ENCODE measurements at regions not wholly inside any gene's neighbourhood (a gene's known extent, or its start where the extent isn't known, plus 50 kb on each side); places are given as distances from the start of the nearest gene placed in this dataset.

GRCh38 chr3:161598639-161599038 is 102.0 kb downstream of the OTOL1 start:
- no peak overlapping the region for H3K4me3 ChIP-seq (ENCODE audit: low read depth, low read length)
- DNase-seq (ENCODE audit: low read depth), result no peak
- TF ChIP-seq CTCF (IDR thresholded peaks at IDR 0.05; ENCODE audit: insufficient read depth, low read depth, low read length), result no peak

- no peak for DNase-seq (ENCODE audit: low read depth)
- TF ChIP-seq CTCF (IDR thresholded peaks at IDR 0.05; ENCODE audit: insufficient read depth, low read depth, low read length), result no peak
- no peak overlapping the region for H3K4me3 ChIP-seq (ENCODE audit: low read depth, low read length)
Measured at GRCh38 chr3:161599697-161600096, 103.1 kb downstream of the OTOL1 start.

GRCh38 chr3:161600173-161600572 is 103.6 kb downstream of the OTOL1 start:
- no peak for DNase-seq (ENCODE audit: low read depth)
- no peak for TF ChIP-seq CTCF (IDR thresholded peaks at IDR 0.05; ENCODE audit: insufficient read depth, low read depth, low read length)
- H3K4me3 ChIP-seq (ENCODE audit: low read depth, low read length), result no peak overlapping the region

GRCh38 chr3:161602475-161602874 is 105.9 kb downstream of the OTOL1 start:
- TF ChIP-seq CTCF (IDR thresholded peaks at IDR 0.05; ENCODE audit: insufficient read depth, low read depth, low read length), result no peak
- DNase-seq (ENCODE audit: low read depth), result peak; percentile 22
- H3K4me3 ChIP-seq (ENCODE audit: low read depth, low read length), result no peak overlapping the region

- no peak for TF ChIP-seq CTCF (IDR thresholded peaks at IDR 0.05; ENCODE audit: insufficient read depth, low read depth, low read length)
- no peak for DNase-seq (ENCODE audit: low read depth)
- H3K4me3 ChIP-seq (ENCODE audit: low read depth, low read length), result no peak overlapping the region
Measured at GRCh38 chr3:161602918-161603317, 106.3 kb downstream of the OTOL1 start.

- no peak overlapping the region for H3K4me3 ChIP-seq (ENCODE audit: low read depth, low read length)
- peak; percentile 1 for DNase-seq (ENCODE audit: low read depth)
- no peak for TF ChIP-seq CTCF (IDR thresholded peaks at IDR 0.05; ENCODE audit: insufficient read depth, low read depth, low read length)
Measured at GRCh38 chr3:161607056-161607455, 110.4 kb downstream of the OTOL1 start.

- DNase-seq (ENCODE audit: low read depth), result no peak
- no peak for TF ChIP-seq CTCF (IDR thresholded peaks at IDR 0.05; ENCODE audit: insufficient read depth, low read depth, low read length)
- H3K4me3 ChIP-seq (ENCODE audit: low read depth, low read length), result no peak overlapping the region
Measured at GRCh38 chr3:161619351-161619750, 122.7 kb downstream of the OTOL1 start.
